OCI-LY1 (cell line): ENCODE measurements at regions not wholly inside any gene's neighbourhood (a gene's known extent, or its start where the extent isn't known, plus 50 kb on each side); places are given as distances from the start of the nearest gene placed in this dataset.

Source experiments
- H2AFZ ChIP-seq: fragments of 200-600 bp; sonication (generic), shearing (Covaris generic); 2 replicates; pipeline ENCODE4 v1.6.0; 2014; ENCODE audit warnings: antibody characterized with exemption, mild to moderate bottlenecking, low read length
- H3F3A ChIP-seq: fragments of 200-600 bp; sonication (generic), shearing (Covaris generic); 2 replicates; pipeline ENCODE4 v1.6.0; 2014; ENCODE audit warnings: mild to moderate bottlenecking, antibody characterized with exemption, low read length, moderate library complexity; ENCODE audit not compliant: insufficient read depth
- H3K27ac ChIP-seq: fragments of 200-600 bp; sonication (generic); 2 replicates; pipeline ENCODE4 v1.5.1; 2014; ENCODE audit warnings: low read length, mixed run types, mild to moderate bottlenecking, low read depth; ENCODE audit not compliant: poor library complexity, severe bottlenecking
- H3K27me3 ChIP-seq: fragments of 200-600 bp; sonication (generic); 2 replicates; pipeline ENCODE4 v1.6.0; 2014; ENCODE audit warnings: antibody characterized with exemption, mild to moderate bottlenecking, low read length, moderate library complexity; ENCODE audit not compliant: insufficient read depth
- H3K36me3 ChIP-seq: fragments of 200-600 bp; sonication (generic); 2 replicates; pipeline ENCODE4 v1.6.1; 2014; ENCODE audit warnings: mild to moderate bottlenecking, antibody characterized with exemption, low read length, moderate library complexity, mixed read lengths; ENCODE audit not compliant: insufficient read depth
- H3K4me1 ChIP-seq: fragments of 200-600 bp; sonication (generic); 2 replicates; pipeline ENCODE4 v1.5.1; 2014; ENCODE audit warnings: mild to moderate bottlenecking, low read length, moderate library complexity; ENCODE audit not compliant: insufficient read depth, severe bottlenecking
- H3K4me2 ChIP-seq: fragments of 200-600 bp; sonication (generic), shearing (Covaris generic); 2 replicates; pipeline ENCODE4 v1.6.1; 2014; ENCODE audit warnings: low read length
- H3K4me3 ChIP-seq: fragments of 200-600 bp; sonication (generic); 2 replicates; pipeline ENCODE4 v1.5.1; 2014; ENCODE audit warnings: low read length, low read depth, mild to moderate bottlenecking, mixed read lengths; ENCODE audit not compliant: poor library complexity, severe bottlenecking
- H3K79me2 ChIP-seq: fragments of 200-600 bp; shearing (Covaris generic); 2 replicates; pipeline ENCODE4 v1.6.1; 2016; ENCODE audit warnings: mixed run types, low read length, mixed read lengths; ENCODE audit not compliant: insufficient read depth
- H3K9ac ChIP-seq: fragments of 200-600 bp; sonication (generic), shearing (Covaris generic); 2 replicates; pipeline ENCODE4 v1.6.1; 2014; ENCODE audit warnings: mild to moderate bottlenecking, low read length, mixed read lengths
- H3K9me2 ChIP-seq: fragments of 200-600 bp; sonication (generic), shearing (Covaris generic); 2 replicates; pipeline ENCODE4 v1.6.1; 2014; ENCODE audit warnings: low read depth, mild to moderate bottlenecking, low read length, mixed read lengths
- H3K9me3 ChIP-seq: fragments of 200-600 bp; shearing (Covaris generic); 2 replicates; pipeline ENCODE4 v1.6.1; 2014; ENCODE audit warnings: low read length, mixed read lengths
- H4K20me1 ChIP-seq: fragments of 200-600 bp; sonication (generic), shearing (Covaris generic); 2 replicates; pipeline ENCODE4 v1.6.0; 2016; ENCODE audit warnings: mild to moderate bottlenecking, low read length; ENCODE audit not compliant: insufficient read depth
- CTCF ChIP-seq: fragments of 200-600 bp; sonication (generic), shearing (Covaris generic); IDR thresholded peaks from 2 replicates; pipeline ENCODE4 v1.5.1; 2017; ENCODE audit warnings: mild to moderate bottlenecking, antibody characterized with exemption, low read length, moderate library complexity, mixed read lengths
- EZH2 ChIP-seq: fragments of 200-600 bp; sonication (generic), shearing (Covaris generic); IDR thresholded peaks from 2 replicates; pipeline ENCODE4 v1.8.0; 2017; ENCODE audit warnings: borderline replicate concordance, mixed run types, mild to moderate bottlenecking, antibody characterized with exemption, low read length, moderate library complexity, mixed read lengths

DNA sequence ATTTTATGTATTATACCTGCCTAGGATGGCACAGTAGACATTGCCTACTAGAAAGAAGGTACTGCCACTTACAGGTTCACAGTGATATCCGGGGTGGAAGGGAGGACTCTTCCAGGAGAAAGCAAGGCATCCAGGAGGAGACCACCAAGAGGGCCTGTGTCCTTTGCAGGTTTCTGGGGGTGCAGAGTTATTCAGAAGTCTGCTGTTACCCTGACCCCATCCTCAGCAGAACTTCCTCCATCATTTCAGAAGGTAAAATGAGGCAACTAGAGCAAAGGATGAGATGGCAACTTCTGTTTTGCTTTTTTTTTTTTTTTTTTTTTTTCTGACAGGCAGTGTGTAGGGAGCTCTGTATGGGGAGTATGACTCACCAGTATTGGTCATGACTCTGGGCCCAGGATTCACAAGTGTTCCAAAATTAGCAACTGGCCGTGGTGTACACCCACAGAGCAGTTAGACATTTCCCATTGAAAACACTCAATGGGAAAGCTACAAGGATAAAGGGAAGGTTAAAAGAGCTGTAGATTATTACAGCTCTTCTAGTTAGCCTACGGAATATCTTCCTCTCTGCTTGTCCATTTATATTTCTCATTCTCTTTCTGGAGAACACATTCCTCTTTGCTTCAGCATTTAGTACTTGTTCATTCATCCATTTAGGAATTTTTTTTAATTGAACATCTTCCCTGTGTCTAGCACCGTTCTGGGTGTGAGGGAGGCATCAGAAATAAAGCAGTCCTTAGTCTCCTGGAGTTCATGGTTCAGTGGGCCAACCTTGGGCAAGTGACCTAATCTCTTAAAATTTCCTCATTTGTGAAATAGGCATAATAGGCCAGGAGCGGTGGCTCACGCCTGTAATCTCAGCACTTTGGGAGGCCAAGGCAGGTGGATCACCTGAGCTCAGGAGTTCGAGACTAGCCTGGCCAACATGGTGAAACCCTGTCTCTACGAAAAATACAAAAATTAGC is 50.5 kb upstream of the PPP2R5A start:
- Histone ChIP-seq H4K20me1 (no peaks in the 10 kb centered on the region), H3F3A (no peaks in the 10 kb centered on the region), H3K9me3 (0 out of 2 replicates have a peak, but pooled peaks cover 2% of the 10 kb centered on the region), H3K4me3 (no peak overlapping the region), H3K27me3 (no peaks in the 10 kb centered on the region), H3K9ac (no peak overlapping the region), H3K79me2 (no peaks in the 10 kb centered on the region), H3K4me1 (no peaks in the 10 kb centered on the region), H2AFZ (no peak overlapping the region), H3K36me3 (no peaks in the 10 kb centered on the region), H3K27ac (no peak overlapping the region), H3K9me2 (no peaks in the 10 kb centered on the region), H3K4me2 (no peak overlapping the region)
- TF ChIP-seq CTCF (no peak), EZH2 (no peak)
